A549 (cell line): ENCODE measurements at regions not wholly inside any gene's neighbourhood (a gene's known extent, or its start where the extent isn't known, plus 50 kb on each side); places are given as distances from the start of the nearest gene placed in this dataset.
A peak's percentile ranks its signal among the peaks of the same experiment; 100 is the strongest.

Source experiments
- ATAC-seq, 2 experiments: fragments of 200-7000 bp in 1 of 2; fragments of >200 bp in 1 of 2; cut with Nextera tagmentation in 1 of 2; cut with Tn5 transposase in 1 of 2; 3 replicates each; pipeline versions ENCODE4 v1.8.0 to v1.9.1; 2018 to 2020; ENCODE audit warnings: mild to moderate bottlenecking in 1 of 2, moderate library complexity in 1 of 2
- CTCF ChIA-PET: fragments of 300-600 bp; sonication (Branson Sonifier 250); formaldehyde crosslinking; extraction: SDS; loops from one replicate; lab custom pipeline; 2021; ENCODE audit warnings: antibody characterized with exemption, inconsistent platforms; lab: Yijun Ruan, JAX
- POLR2A ChIA-PET: fragments of 350-600 bp; formaldehyde crosslinking; extraction: SDS; loops from one replicate; lab custom pipeline; 2021; ENCODE audit warnings: antibody characterized with exemption, inconsistent platforms; lab: Yijun Ruan, JAX
- DNase-seq, 2 experiments: peaks; one replicate each; pipeline versions ENCODE4 v3.0.0 to v3.0.0-alpha.2; 2011 to 2016; ENCODE audit warnings: low read depth in 1 of 2, low spot score in 1 of 2
- FAIRE-seq: peaks from 2 replicates; lab custom pipeline; 2011; peaks lifted over from hg19 to GRCh38; lab: Jason Lieb, UNC
- H3K27ac ChIP-seq, 2 experiments: fragments of >200 bp; sonication (Bioruptor Twin); formaldehyde crosslinking; 3 replicates each; pipeline ENCODE4 v1.5.1; 2016 to 2017
- H3K4me1 ChIP-seq: fragments of >200 bp; sonication (Bioruptor Twin); formaldehyde crosslinking; 3 replicates; pipeline ENCODE4 v1.6.1; 2016
- H3K4me2 ChIP-seq: fragments of >200 bp; sonication (Bioruptor Twin); formaldehyde crosslinking; 3 replicates; pipeline ENCODE4 v1.6.1; 2016
- H3K4me3 ChIP-seq: fragments of >200 bp; sonication (Bioruptor Twin); formaldehyde crosslinking; 3 replicates; pipeline ENCODE4 v1.5.1; 2016
- H3K9me3 ChIP-seq: fragments of >200 bp; sonication (Bioruptor Twin); formaldehyde crosslinking; 3 replicates; pipeline ENCODE4 v1.6.1; 2016
- ATOH8 ChIP-seq: fragments of 250-450 bp; sonication (Bioruptor Pico); IDR thresholded peaks from 2 replicates; pipeline ENCODE4 v1.5.0; 2020; ENCODE audit warnings: low read depth, mild to moderate bottlenecking, moderate library complexity
- CBX8 ChIP-seq: fragments of 200-600 bp; sonication (generic); IDR thresholded peaks from 2 replicates; pipeline ENCODE4 v1.6.1; 2016
- CHD4 ChIP-seq: fragments of 200-600 bp; sonication (generic); IDR thresholded peaks from 2 replicates; pipeline ENCODE4 v1.6.1; 2016; ENCODE audit warnings: antibody characterized with exemption, mild to moderate bottlenecking, borderline replicate concordance
- FOSL2 ChIP-seq, 2 experiments: fragments of 450-650 bp in 1 of 2; fragments of >200 bp in 1 of 2; sonication (Bioruptor Twin) in 1 of 2; formaldehyde crosslinking; IDR thresholded peaks; 2 replicates each; pipeline versions ENCODE4 v1.5.0 to v1.6.1; 2016 to 2020; ENCODE audit warnings: mild to moderate bottlenecking in 1 of 2, moderate library complexity in 1 of 2
- GATA3 ChIP-seq: IDR thresholded peaks from 2 replicates; pipeline ENCODE4 v1.6.1; 2012; ENCODE audit warnings: borderline replicate concordance
- MAFK ChIP-seq: fragments of 450-650 bp; IDR thresholded peaks from 2 replicates; pipeline ENCODE4 v1.6.1; 2014; ENCODE audit not compliant: partially characterized antibody
- MAX ChIP-seq: IDR thresholded peaks from 2 replicates; pipeline ENCODE4 v1.6.1; 2012
- MYC ChIP-seq: IDR thresholded peaks from 2 replicates; pipeline ENCODE4 v1.6.1; 2012; ENCODE audit warnings: mild to moderate bottlenecking, inconsistent platforms, low read length, improper control_type of control experiment, borderline replicate concordance
- NFE2L2 ChIP-seq: fragments of 150-350 bp; conservative IDR thresholded peaks from 2 replicates; pipeline ENCODE4 v1.6.1; 2014; ENCODE audit warnings: low read length
- NR3C1 ChIP-seq: fragments of >200 bp; sonication (Bioruptor Twin); formaldehyde crosslinking; IDR thresholded peaks from 3 replicates; pipeline ENCODE4 v1.6.1; 2017
- POLR2AphosphoS2 ChIP-seq: conservative IDR thresholded peaks from 2 replicates; pipeline ENCODE4 v1.6.1; 2012; ENCODE audit warnings: low read length, improper control_type of control experiment, inconsistent platforms
- RCOR1 ChIP-seq: fragments of 150-350 bp; IDR thresholded peaks from 2 replicates; pipeline ENCODE4 v1.6.1; 2014; ENCODE audit warnings: antibody characterized with exemption, low read length, low read depth
- RFX5 ChIP-seq: fragments of 450-650 bp; IDR thresholded peaks from 2 replicates; pipeline ENCODE4 v1.7.1; 2014; ENCODE audit warnings: antibody characterized with exemption, mild to moderate bottlenecking, moderate library complexity
- SMC3 ChIP-seq: fragments of >200 bp; sonication (Bioruptor Twin); formaldehyde crosslinking; IDR thresholded peaks from 3 replicates; pipeline ENCODE4 v1.6.1; 2018; ENCODE audit warnings: inconsistent platforms
- SREBF2 ChIP-seq: fragments of 450-650 bp; IDR thresholded peaks from 2 replicates; pipeline ENCODE4 v1.6.1; 2014; ENCODE audit warnings: mild to moderate bottlenecking, moderate library complexity
- USF2 ChIP-seq: fragments of 450-650 bp; IDR thresholded peaks from 2 replicates; pipeline ENCODE4 v1.6.1; 2014; ENCODE audit warnings: antibody characterized with exemption
- ZC3H11A ChIP-seq: fragments of 450-650 bp; IDR thresholded peaks from 2 replicates; pipeline ENCODE4 v1.6.1; 2014; ENCODE audit warnings: antibody characterized with exemption, mild to moderate bottlenecking
- ZSCAN20 ChIP-seq: fragments of 250-450 bp; sonication (Bioruptor Pico); IDR thresholded peaks from 2 replicates; pipeline ENCODE4 v1.8.0; 2022; ENCODE audit warnings: mild to moderate bottlenecking, moderate library complexity
- WGBS: methylation state at CpG from one replicate; pipeline ENCODE4 v1.1.6; 2017; ENCODE audit errors: missing lambda C conversion rate; 5-methylcytosine and 5-hydroxymethylcytosine counted together
- TF ChIP-seq, protein P1 (sequence below): fragments of >200 bp; sonication (Bioruptor Twin); formaldehyde crosslinking; IDR thresholded peaks from 3 replicates; pipeline ENCODE4 v1.6.1; 2016
- TF ChIP-seq, protein P2 (sequence below): IDR thresholded peaks from 2 replicates; pipeline ENCODE4 v1.6.1; 2012

DNA sequence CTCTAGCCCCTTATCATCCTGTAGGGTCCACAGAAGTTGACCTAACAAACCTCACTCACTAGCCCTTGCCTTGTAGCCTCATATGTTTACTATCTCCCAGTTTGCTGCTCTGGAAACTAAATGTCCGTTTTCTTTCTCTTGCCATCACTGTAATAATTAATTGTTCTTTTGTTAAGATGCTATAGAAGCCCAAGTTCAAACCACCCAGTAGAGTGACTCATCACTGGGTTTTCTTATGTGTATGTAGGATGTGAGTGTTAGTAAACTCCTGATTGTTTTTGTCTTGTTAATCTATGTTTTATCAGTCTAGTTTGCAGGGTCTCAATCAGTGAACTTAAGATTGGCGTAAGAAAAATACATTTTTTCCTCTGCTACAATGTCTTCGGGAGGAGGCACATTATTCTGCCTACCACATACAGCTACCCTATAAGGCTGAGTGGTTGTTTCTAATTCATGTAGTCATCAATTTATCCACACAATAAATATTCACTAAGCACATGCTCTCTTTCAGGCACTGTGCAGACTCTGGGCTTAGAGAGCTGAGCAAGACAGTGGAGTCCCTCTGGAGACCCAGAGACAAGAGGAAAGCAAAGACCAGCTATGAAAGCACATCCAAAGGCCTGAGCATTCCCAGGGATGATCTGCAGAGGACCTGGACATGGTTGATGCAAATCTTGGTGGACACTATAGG lies 474.1 kb upstream of the AKR1E2 start:
- Histone ChIP-seq H3K9me3 (no peaks in the 10 kb centered on the region), H3K4me1 (peaks cover 42% of the 10 kb centered on the region), H3K27ac (peak overlapping the region; percentile 67 to 77; a peak in 5 of 6 replicates), H3K4me3 (no peak overlapping the region), H3K4me2 (peak overlapping the region; percentile 77; the same call in 1 of the 3 replicates)
- 0 out of 6 replicates have a peak, but pooled peaks of 1 of the 2 experiments have one; percentile 33 for ATAC-seq
- WGBS, result 71% methylated on average over 3 of the region's 3 CpGs
- peak; percentile 23 for FAIRE-seq
- TF ChIP-seq RCOR1 (no peak), FOSL2 (IDR thresholded peaks at IDR 0.05) (no peak), FOSL2 (CRISPR knock-in tag; IDR thresholded peaks at IDR 0.05) (peak; percentile 46; the same call in 1 of the 2 replicates)
- CTCF ChIA-PET, result interaction anchor here (0.6 to 0.9 kb wide), 2 partner anchors 183 to 321 kb away, joined by 3 to 4 read pairs; no protein-coding TSS in a partner anchor
- DNase-seq, result no peak
- POLR2A ChIA-PET, result interaction anchor here (1.2 kb wide), 1 partner anchor 567 kb away, joined by 4 read pairs; the partner anchor contains the start of gene KLF6

DNA sequence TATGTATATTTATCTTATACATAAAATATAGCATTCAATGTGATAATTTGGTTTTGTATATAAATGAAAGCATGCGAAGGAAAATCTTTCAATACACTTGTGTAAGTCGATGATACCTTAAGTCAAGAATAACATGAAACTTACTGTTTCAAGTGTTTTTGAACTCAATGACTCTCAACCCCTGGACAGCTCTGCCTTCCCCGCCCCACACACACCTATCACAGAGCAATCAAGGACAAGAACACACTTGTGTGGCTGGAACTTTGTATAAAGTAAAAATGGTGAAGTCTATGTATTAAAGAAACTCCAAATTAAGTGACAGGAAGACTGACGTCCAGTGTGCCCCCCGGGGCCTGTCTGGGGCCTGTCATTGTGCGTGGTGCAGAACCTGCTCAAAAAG lies 478.6 kb upstream of the AKR1E2 start:
- POLR2A ChIA-PET, result no interaction called here
- TF ChIP-seq RFX5 (no peak), RCOR1 (no peak), POLR2AphosphoS2 (no peak), MYC (no peak), NFE2L2 (no peak)
- Histone ChIP-seq H3K4me3 (no peak overlapping the region), H3K9me3 (no peaks in the 10 kb centered on the region), H3K4me1 (peaks cover 33% of the 10 kb centered on the region), H3K27ac (0 out of 6 replicates have a peak overlapping the region, but pooled peaks of 1 of the 2 experiments have one; percentile 5), H3K4me2 (no peak overlapping the region)
- FAIRE-seq (no peak), ATAC-seq (no peak), DNase-seq (no peak)
- WGBS, result 86% methylated on average over 6 of the region's 6 CpGs
- CTCF ChIA-PET, result no interaction called here

- TF ChIP-seq CBX8 (no peak), ATOH8 (CRISPR knock-in tag) (no peak), SREBF2 (no peak), ZSCAN20 (CRISPR knock-in tag) (no peak), MAX (no peak), USF2 (no peak), RCOR1 (no peak), ZC3H11A (no peak), MAFK (no peak), SMC3 (no peak), GATA3 (no peak), CHD4 (no peak), NR3C1 (no peak), NFE2L2 (no peak)
- TF ChIP-seq, protein P1, sequence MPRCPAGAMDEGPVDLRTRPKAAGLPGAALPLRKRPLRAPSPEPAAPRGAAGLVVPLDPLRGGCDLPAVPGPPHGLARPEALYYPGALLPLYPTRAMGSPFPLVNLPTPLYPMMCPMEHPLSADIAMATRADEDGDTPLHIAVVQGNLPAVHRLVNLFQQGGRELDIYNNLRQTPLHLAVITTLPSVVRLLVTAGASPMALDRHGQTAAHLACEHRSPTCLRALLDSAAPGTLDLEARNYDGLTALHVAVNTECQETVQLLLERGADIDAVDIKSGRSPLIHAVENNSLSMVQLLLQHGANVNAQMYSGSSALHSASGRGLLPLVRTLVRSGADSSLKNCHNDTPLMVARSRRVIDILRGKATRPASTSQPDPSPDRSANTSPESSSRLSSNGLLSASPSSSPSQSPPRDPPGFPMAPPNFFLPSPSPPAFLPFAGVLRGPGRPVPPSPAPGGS, result no peak
- TF ChIP-seq, protein P2, sequence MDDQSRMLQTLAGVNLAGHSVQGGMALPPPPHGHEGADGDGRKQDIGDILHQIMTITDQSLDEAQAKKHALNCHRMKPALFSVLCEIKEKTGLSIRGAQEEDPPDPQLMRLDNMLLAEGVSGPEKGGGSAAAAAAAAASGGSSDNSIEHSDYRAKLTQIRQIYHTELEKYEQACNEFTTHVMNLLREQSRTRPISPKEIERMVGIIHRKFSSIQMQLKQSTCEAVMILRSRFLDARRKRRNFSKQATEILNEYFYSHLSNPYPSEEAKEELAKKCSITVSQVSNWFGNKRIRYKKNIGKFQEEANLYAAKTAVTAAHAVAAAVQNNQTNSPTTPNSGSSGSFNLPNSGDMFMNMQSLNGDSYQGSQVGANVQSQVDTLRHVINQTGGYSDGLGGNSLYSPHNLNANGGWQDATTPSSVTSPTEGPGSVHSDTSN, result no peak
- no peaks in the 10 kb centered on the region for H3K9me3 ChIP-seq
- DNase-seq (no peak), ATAC-seq (no peak), FAIRE-seq (no peak)
- peak overlapping the region; percentile 80 to 88; a peak in 5 of 6 replicates for H3K27ac ChIP-seq
- ChIA-PET CTCF (interaction anchor here (0.6 to 1.5 kb wide), 2 partner anchors 91 to 422 kb away, joined by 3 to 5 read pairs; no protein-coding TSS in a partner anchor), POLR2A (no interaction called here)
- WGBS, result 82% methylated on average over 2 of the region's 2 CpGs
- H3K4me1 ChIP-seq, result peaks cover 23% of the 10 kb centered on the region
- no peak overlapping the region for H3K4me2 ChIP-seq
- H3K4me3 ChIP-seq, result no peak overlapping the region
Measured at GRCh38 chr10:4345877-4346646, 479.9 kb upstream of the AKR1E2 start.
